Right forelimb (tissue), 1 donor: ENCODE measurements at regions not wholly inside any gene's neighbourhood (a gene's known extent, or its start where the extent isn't known, plus 50 kb on each side); places are given as distances from the start of the nearest gene placed in this dataset.

ENCODE experiments used
- DNase-seq: peaks from one replicate; pipeline ENCODE4 v3.0.0-alpha.2; 2018

DNA sequence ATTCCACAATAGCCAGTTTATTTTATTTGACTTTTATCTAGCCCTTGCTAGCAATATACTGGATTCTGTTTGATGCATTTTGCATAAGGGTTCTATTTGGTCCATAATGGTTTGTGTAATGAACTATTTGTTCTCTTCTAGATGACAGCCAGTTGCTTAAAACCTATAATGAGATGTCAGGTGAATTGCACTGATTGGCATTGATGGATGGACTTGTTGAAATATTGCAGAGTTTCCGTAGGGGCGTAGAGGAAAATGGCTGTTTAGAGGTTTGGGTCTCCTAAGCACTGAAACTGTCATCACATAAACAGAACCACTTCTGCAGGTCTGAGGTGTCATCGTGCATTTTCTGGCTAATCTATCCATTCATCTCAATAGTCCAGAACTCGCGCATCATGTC, 124.9 kb upstream of the HDAC9 start:
- no peak for DNase-seq

DNA sequence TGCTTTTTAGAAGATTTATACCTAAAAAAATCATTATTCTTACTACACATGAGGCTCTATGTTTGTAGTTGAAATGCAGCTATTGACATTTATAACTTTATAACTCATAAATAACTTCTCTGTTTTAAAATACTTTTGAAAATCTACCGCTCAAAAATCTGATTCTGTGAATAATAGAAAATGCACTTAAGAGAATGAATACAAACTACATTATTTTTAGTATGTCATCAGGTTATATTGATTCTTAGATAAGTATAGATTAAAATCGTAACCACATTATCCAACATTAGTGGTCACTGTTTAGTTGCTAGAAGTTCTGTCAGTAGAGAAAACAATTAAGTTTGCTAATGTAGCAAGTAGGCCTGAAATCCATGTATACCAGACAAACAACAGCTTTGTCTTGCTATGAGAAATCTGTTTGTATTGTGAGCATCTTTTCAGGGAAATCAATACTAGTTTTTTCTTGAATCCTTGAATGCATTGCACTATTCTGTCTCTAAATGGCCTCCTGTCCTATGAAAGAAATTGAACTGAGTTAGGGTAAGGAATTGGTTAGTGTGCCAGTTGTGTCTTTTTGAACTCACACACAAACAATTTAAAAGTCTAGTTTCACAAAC, 116.5 kb upstream of the HDAC9 start:
- no peak for DNase-seq

DNA sequence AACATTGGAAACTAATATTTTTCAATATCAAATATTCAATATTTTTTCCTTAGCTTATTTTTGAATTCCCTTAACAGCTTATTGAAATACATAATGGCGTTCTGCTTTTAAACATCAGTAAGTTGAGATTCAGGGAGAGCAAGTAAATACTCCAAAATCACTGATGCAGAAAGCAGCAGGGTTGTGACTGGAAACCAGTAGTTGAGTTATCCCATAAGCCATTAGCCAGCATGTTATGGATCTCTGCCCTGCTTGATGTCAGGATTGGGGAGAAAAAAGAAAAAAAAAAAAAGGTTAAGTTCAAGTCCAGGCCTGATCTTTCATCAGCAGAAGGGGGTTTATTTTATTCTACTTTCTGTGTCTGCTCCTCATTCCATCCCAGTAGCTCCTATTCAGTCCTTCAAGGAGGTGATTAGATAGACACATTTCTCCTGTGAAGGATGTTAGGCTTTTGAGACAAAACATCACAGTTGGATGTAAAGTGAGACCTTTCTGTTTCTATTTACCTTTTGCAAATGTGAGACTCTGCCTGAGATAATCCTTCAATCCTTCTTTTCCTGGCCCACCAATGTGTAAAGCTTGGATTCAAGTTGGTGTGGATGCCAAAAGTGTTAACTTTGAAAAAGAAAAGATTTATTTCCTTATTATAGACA, 110.9 kb upstream of the HDAC9 start:
- DNase-seq, result no peak

DNA sequence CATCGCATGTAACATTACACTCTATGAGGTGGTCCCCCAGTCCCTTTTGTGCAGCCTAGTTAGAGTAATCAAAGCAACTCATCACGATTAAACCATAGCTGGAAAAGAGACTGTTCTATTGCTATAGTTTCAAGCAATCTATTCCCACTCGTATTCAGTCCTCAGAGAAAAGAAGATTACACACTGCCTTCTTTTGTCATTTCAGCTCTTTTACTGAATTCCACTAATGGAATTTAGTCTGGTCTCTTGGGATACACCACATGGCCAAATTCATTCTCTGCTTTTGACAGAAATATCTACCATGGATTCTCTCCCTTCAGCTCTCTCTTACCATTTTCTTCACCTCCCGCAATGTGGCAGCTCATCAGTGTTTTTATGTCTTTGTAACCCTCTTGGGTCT, 108.9 kb upstream of the HDAC9 start:
- DNase-seq, result no peak

DNA sequence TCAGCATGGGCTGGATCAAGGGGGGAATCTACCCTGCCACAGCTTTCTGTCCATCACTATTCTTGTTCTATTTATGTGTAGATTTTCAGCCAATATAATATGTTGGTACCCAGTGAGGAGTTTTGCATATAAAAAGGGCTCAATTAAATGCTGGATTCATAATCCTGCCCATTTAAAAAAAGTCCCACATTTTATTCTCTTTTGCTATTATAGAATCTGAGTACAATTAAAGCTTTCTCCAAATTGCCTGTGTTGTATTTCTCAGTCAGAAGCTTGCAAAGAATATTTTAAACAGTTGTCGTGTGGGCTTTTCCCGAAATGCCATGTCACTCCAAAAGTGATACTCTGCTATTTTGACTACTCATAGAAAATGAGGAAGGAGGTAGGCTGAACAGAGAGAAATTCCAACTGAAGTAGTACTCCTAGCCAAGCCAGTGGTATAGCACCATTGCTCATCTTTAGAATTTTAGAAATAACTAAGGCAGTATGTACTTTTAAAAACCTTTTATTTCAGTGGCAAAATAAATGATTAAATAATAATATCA, 108.3 kb upstream of the HDAC9 start:
- DNase-seq, result no peak

DNA sequence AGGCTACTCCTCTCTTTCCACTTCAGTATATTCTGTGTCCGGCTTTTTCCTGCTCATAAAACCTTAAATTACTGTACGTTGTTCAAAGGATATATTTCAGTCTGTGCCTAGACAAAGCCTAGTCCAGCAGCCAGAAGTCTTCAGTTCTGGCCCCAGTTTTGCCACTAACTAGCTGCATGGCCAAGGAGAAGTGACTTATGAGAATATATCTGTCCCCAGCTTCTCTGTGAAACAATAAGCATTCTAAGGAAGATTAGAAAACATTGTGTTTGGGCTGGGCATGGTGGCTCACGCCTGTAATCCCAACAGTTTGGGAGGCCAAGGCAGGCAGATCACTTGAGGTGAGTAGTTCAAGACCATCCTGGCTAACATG, 105.0 kb upstream of the HDAC9 start:
- DNase-seq, result no peak

DNA sequence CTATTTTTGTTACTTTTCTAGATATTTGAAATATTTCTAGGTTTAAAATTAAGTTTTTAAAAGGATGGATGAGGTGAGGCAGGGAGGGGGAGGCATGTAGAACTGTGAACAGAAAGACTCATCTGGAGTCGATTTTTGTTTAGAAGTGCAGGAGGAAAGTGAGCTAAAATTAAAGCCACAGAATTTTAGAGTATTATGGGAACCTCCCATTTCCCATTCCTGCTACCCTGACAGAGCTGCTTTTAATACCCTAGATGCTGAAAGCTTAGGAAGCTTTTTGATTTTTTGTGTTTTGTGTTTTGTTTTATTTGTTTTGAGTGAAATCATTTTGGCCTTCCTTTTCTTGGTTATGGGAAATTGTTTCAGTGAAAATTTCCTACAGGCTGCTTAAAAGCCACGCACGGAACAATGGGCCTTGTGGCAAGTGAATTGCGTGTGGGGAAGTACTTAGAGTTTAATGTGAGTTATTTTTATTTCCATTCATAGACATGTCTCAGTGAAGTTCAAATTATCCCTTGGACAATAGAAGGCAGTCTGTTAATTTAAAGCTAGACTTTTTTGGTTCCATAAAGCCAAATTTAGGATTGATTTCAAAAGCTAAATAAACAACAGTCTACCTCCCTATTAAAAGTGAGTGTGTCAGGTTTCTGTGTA, 102.0 kb upstream of the HDAC9 start:
- DNase-seq, result no peak

DNA sequence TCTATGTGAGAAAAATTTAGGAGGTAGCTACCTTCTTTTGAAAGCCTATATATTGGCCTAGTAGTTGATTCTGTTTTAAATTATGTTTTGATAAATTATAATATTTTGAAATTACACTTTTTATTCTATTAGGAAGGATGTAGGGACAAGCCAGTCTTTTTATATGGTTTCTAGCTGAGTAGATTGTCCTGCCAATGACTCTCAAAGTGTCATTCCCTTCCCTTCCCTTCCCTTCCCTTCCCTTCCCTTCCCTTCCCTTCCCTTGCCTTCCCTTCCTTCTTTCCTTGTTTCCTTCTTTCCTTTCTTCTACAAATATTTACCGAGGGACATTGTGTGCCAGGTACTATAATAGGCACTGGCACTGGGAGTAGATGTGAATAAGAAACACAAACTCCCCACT, 99.7 kb upstream of the HDAC9 start:
- DNase-seq, result no peak

DNA sequence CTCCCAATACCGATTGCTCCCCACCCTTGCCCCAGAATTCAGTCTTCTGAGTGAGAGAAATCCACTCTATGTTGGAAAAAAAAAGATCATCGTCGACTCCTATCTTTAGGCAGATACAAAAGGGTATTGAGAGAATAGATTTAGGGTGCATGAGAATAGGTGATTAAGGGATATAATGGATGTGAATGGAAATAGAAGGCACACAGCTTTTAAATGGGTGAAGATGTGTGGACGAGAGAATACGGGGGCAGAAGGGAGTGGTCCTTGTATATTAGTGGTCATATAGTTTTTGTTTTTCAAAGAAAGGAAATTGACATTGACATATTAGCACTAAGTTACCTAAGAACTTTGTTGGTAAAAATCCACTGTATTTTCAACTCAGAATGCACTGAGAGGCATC, 98.6 kb upstream of the HDAC9 start:
- DNase-seq, result no peak

DNA sequence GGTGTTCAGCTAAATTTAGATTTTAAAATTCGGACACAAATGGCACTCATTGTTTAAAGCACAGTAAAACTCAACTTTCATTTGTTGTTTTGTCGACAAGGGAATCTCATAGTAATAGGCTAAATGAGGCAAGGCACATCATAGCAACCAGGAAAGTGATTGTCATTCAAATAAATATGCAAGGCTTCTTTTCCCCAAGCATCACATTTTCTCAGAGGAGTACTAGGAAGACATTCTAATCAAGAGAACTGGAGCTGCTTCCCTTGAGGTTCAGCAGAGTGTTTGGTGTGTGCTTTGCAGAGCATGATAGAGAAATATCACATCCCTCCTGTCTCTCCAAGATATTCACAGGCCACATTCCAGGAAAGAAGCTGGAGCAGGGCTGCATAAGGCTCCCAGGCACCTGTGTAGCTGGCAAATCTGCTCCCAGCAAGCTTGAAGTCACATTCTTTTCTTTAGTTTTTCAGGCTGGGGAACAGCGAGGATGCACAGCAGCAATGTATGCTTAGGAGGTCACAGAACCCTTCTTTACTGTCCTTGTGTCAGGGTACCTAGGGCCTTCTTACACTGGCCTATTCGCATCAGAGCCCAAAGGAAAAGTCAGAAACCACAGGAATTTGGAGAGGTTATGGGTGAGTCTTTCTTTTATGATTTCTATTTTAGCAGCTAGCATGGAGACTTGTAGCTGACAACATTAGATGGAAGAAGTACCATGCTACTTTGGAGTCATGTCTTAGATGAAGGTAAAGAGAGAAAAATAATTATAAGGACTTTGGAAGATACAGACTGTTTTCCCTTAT, 95.9 kb upstream of the HDAC9 start:
- DNase-seq, result no peak

DNA sequence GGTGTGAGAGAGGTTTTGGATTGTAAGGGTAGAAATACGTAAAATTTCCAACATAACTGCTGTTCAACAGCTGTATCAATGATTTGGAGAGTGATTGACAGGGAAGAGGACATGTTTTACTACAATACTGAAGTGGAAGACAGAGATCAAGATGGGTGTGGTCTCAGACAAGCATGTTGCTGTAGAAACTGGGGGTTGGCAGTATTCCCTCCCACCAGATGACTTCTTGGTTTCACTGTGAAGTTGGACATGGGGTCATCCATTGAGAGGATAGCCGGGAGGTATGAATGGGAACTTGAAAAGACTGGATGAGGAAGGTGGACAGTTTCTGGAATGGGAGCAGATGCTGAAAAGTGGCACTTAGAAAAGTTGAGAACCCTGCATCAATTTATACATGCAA, 95.3 kb upstream of the HDAC9 start:
- DNase-seq, result no peak

DNA sequence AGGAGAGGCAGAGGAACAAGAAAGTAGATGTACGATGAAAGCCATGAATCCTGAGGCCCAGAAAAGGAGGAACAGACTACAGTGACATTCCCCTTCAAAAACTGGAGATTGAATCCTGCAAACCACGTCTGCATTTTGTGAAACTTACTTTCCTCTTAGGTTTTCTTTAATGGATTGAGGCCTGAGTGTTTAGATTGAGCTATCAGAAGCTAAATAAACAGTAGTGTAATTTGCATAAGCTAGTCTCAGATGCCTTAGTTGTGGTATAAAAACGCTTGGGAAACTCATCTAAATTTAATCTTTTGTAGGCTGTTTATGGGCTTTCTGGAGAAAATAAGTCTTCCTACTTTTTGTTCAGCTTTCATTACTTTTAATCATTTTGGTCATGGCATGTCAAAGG, 94.8 kb upstream of the HDAC9 start:
- no peak for DNase-seq

DNA sequence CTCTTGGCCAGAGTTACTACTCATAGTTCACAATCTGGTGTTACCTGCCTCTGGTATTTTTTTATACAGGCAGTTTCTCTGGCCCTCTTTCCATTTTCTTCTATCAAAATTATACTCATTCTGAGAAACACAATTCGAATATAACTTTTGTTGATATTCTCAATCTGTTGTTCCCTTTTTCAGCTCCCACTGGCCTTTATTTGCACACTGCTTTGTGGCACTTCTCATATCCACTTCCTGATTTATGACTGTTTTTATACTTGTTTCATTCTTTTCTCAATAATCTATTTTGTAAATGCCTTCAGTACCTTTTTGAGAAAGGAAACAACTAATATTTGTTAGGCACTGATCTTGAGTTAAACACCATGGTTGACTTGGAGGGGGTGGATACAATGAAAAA, 93.8 kb upstream of the HDAC9 start:
- no peak for DNase-seq

DNA sequence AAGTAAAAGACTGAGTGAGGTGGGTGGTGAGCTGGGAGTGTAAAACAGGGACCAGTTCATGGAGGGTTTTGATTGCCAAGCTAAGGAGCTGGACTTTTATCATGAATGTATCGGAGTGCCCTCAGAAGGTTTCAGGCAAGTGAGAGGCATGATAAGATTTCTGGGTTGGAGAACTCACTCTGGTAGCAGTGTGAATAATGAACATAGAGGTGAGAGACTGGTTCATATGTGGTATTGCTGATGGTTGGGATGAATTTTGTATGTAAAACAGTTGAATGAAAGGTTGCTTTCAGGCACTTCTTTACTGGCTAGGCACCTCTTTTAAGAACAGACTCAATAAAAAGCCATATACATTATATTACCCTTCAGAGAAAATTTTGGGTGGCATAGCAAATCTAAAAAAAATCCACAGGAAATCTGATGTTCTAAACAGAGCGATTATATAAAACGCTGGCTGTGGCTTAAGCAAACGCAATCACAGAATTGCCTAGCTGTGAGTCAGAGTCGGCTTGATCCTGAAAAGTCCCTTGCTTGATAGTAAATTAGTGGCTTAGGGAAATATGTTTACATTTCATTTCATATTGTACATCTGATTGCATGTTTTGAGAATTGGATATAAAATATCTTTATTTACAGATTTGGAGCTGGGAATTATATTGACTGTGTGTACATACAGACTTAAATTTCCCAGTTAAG, 92.9 kb upstream of the HDAC9 start:
- DNase-seq, result no peak

DNA sequence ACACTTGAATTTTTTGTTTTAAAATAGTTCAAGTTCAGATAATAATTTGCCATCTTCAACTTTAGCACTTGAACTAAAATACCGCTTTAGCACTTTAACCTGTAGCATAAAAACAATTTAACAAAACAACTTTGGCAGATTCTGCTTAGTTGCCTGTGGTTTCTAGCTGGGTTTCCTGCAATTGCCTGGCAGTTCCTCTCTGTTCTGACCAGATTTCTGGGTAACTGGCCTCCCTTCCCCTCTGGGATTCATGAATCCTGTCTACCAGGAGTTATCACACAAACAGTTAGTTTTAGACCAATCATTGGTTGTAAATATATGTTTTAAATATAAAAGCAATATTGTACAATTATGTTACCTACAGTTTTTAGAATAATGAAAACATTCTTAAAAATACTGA, 89.8 kb upstream of the HDAC9 start:
- no peak for DNase-seq

DNA sequence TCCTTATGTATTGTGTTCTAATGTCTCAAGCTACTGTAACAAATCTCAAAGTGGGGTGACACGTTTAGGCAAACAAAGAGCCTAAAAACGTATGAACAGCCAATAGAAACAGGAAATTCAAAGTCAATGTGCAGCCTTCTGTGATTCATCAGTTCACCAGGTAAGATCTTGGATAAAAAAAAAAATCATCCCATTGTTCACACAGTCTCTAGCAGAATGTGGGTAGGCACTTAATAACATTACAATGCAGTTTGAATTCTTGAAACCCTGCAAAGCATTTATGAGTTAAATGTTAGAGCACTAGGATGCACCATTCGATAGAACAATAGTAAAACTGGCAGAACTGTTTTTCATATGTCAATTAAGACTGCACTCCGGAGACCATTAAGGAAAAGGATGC, 88.2 kb upstream of the HDAC9 start:
- DNase-seq, result no peak

DNA sequence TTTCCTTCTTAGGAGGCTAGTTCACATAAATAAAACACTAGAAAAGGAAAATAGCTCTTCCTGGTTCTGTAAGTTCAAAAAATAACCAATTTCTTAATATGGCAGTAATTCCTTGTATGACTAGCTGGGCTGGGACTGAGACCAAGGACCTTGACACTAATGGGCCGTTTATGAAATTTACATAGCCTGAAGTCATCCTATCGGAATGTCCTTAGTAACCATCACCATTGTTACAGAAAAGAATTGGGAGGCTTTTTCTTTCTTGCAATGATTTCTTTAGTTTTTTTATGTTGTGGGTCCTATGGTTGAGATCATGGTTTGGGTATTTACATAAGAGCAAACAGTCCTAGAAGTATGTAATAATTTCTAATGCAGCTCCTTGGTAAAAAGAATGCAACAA, 87.1 kb upstream of the HDAC9 start:
- no peak for DNase-seq

DNA sequence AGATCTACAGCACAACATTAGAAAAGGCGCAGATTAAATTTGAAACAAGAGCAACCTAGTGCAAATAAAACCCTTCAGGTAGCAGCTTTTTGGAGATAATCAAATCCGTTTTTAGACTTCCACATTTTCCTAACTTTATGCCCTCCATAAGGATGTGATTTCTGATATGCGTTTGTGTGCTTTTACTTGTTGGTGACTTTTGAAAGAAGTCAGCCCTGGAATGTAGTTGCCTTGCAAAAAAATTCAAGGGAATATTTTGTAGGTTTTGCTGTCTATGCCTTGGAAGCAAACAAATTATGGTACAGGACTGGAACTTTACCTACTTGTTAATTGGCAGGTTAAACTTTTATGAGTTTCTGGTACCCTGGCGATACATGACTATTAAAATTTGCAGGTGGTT, 86.7 kb upstream of the HDAC9 start:
- DNase-seq, result no peak

DNA sequence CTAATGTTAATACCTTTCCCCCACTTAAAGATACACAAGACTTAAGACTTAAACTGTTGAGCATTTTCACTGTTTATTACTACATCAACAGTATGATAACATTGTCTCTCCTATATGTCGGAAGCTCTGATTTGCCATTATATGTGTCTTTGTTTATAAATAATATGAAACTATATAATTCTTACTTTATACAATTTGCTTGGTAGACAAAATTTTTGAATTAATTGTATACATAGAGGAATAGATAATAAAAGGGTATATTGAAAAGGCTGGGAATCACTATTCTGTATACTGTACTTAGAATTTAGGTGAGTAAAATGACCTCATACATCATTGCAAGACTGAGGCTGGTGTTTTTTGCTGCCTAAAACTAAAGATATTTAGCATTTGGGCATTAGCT, 82.1 kb upstream of the HDAC9 start:
- DNase-seq, result no peak

DNA sequence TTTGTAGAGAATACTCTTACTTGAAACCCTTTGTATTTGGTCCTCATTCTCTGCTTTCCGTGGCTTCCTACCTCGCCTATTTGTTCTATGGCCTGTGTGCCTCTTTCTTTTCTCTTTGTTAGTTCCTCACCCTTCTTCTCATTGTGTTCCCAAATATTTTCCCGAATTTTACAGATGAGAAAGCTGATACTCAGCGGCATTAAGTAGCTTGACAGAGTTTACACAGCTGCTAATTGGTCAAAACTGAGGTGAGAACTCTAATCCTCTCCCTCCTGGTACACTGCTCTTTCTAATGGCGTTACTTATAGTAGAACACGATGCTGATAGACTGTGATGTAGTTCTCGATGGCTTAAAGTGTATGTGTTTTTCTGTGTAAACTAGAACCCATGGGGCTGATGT, 80.7 kb upstream of the HDAC9 start:
- DNase-seq, result no peak

DNA sequence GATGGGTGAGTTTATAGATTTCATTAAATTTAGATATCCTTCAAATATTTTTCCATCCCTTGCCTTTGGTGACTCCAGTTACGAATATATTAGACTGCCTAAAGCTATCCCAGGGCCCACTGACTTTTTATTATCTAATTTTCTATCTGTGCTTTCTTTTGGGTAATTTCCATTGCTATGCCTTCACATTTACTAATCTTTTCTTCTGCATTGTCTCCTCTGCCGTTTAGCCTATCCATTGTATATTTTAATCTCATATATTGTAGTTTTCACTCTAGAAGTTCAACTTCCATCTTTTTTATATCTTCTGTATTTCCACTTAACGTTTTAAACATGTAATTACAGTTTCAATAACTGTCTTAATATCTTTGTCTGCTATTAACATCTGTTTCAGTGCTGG, 78.6 kb upstream of the HDAC9 start:
- no peak for DNase-seq

DNA sequence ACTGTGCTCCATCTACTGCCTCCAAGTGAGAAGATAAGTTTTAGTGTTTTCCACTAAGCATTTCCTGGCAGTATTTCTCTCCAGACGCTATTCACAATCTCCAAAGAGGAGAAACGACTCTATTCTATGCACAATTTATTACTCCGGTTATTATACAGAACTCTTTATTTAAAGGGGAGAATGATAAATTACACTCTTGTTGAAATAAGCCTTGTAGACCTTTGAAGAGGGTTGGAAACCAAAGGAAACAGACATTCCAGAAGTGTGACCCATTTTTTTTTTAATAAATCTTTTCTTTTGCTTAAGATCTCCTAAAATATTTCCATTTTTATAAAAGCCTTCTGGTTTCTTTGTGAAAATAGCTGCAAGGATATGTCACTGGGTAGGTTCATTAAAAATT, 76.1 kb upstream of the HDAC9 start:
- DNase-seq, result no peak

DNA sequence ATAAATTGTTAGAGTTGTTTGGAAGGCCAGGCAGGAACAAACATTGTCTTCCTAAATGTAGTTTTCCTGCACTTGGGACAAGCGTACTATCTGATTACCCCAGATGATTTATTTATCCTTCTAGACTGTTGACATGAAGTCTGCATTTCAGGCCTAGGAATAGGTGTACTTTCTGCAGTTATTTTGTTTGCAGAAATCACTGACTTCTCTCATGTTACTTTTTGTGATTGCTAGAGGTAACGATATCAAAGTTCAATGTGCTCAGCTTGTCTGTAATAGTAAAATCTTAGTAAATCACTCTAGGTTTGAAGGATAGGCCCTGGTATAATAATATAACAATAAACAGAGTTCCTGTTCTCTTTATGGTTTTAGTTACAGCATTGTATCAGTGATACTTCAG, 75.4 kb upstream of the HDAC9 start:
- DNase-seq, result no peak
